Activated naive CD4-positive, alpha-beta T cell treated with anti-CD3 and anti-CD28 coated beads, Interleukin-2, amount 50 U/mL, for 24 hours (primary cell): ENCODE measurements at regions not wholly inside any gene's neighbourhood (a gene's known extent, or its start where the extent isn't known, plus 50 kb on each side); places are given as distances from the start of the nearest gene placed in this dataset.
"Not testable (repeated sequence)": the region's sequence is repeated elsewhere in the genome, so short reads cannot be mapped to it uniquely, and the experiment has no call there.

Experiments used
- H3K27ac Mint-ChIP-seq: one replicate; pipeline ENCODE4 v1.8.0; 2021; ENCODE audit warnings: mild to moderate bottlenecking, mixed read lengths
- H3K27me3 Mint-ChIP-seq: one replicate; pipeline ENCODE4 v1.8.0; 2021; ENCODE audit warnings: mixed read lengths
- H3K36me3 Mint-ChIP-seq: one replicate; pipeline ENCODE4 v1.8.0; 2021; ENCODE audit warnings: mixed read lengths
- H3K4me1 Mint-ChIP-seq: one replicate; pipeline ENCODE4 v1.8.0; 2021; ENCODE audit warnings: mixed read lengths
- H3K4me3 Mint-ChIP-seq: one replicate; pipeline ENCODE4 v1.8.0; 2021; ENCODE audit warnings: mild to moderate bottlenecking, mixed read lengths
- H3K9me3 Mint-ChIP-seq: one replicate; pipeline ENCODE4 v1.8.0; 2021; ENCODE audit warnings: mixed read lengths

DNA sequence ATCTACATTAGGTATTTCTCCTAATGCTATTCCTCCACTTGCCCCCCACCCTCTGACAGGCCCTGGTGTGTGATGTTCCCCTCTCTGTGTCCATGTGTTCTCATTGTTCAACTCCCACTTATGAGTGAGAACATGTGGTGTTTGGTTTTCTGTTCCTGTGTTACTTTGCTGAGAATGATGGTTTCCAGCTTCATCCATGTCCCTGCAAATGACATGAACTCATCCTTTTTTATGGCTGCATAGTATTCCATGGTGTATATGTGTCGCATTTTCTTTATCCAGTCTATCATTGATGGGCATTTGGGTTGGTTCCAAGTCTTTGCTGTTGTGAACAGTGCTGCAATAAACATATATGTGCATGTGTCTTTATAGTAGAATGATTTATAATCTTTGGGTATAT lies 50.6 kb upstream of the GRHL3 start:
- not testable (repeated sequence) for H3K9me3 Mint-ChIP-seq, H3K4me3 Mint-ChIP-seq, H3K27me3 Mint-ChIP-seq, H3K36me3 Mint-ChIP-seq, H3K4me1 Mint-ChIP-seq
- peak overlapping the region; percentile 32 for H3K27ac Mint-ChIP-seq

DNA sequence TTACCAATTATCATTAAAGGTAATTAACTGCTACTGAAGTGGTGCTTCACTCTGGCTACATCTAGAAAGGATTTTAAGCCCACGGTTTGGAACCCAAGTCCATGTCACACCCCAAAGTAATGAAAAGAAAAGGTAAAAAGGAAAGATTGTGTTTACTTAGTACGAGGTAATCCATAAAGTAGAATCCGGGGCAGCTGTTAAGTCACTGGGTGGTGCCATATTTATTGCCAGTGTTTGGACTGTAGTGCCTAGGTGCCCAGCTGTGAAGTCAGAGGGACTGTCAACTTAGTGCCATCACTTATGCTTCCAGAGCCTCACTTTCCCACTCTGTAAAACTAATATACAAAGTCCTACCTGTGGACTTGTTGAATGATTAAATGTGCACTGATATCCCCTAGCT lies 52.2 kb upstream of the GRHL3 start:
- H3K36me3 Mint-ChIP-seq = no peaks in the 10 kb centered on the region

DNA sequence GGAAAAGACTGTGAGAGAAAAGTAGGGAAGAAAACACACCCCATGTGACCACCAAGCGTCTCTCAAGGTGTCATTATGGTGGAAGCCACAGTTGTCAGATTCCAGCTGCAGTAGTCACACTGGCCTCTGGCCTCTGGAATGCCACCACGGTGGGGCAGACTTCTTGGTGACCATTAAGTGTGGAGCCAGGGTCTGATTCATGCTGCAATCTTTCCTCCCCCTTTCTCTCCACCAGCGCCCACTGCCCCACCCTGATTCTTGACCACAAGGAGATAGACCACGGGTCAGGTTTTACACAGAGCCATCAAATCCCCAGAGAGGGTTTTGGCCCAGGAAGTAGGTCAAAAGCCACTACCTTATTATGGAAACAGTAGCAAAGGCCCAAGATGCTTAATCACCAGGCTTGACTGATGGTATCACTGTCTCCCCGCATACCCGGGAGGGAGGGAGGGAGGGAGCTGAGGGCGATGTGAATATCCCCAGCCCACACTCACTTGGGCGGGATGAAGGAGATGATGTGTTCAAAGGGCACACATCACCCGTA lies 52.7 kb upstream of the GRHL3 start:
- H3K27ac Mint-ChIP-seq = no peak overlapping the region
- no peaks in the 10 kb centered on the region for H3K4me1 Mint-ChIP-seq
- H3K36me3 Mint-ChIP-seq = no peaks in the 10 kb centered on the region
- no peaks in the 10 kb centered on the region for H3K9me3 Mint-ChIP-seq
- H3K4me3 Mint-ChIP-seq = no peak overlapping the region
- peaks cover 4% of the 10 kb centered on the region for H3K27me3 Mint-ChIP-seq

More for the DNA sequence above, 52.2 kb upstream of the GRHL3 start:
- Mint-ChIP-seq H3K4me3 (no peak overlapping the region), H3K27me3 (peaks cover 4% of the 10 kb centered on the region), H3K4me1 (no peaks in the 10 kb centered on the region), H3K27ac (no peak overlapping the region), H3K9me3 (no peaks in the 10 kb centered on the region)

DNA sequence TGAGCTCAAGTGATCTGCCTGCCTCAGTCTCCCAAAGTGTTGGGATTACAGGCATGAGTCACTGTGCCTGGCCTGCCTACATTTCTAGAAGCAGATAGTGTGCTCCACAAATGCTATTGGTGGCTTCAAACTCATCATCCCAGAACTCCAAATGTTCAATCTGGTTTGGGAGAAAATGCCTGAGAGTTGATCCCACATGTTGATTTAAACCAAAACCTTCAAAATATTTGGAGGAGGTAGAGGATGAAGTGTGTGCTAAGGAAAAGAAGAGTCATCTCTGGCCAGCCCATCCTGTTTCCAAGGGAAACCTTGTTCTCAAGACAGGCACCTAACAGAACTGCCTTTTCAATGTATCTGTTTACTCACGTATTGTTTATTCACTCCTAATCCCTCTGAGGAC lies 55.4 kb upstream of the GRHL3 start:
- H3K4me3 Mint-ChIP-seq = no peak overlapping the region
- H3K9me3 Mint-ChIP-seq = no peaks in the 10 kb centered on the region
- no peak overlapping the region for H3K27ac Mint-ChIP-seq
- peaks cover 3% of the 10 kb centered on the region for H3K27me3 Mint-ChIP-seq
- H3K36me3 Mint-ChIP-seq = no peaks in the 10 kb centered on the region
- no peaks in the 10 kb centered on the region for H3K4me1 Mint-ChIP-seq

DNA sequence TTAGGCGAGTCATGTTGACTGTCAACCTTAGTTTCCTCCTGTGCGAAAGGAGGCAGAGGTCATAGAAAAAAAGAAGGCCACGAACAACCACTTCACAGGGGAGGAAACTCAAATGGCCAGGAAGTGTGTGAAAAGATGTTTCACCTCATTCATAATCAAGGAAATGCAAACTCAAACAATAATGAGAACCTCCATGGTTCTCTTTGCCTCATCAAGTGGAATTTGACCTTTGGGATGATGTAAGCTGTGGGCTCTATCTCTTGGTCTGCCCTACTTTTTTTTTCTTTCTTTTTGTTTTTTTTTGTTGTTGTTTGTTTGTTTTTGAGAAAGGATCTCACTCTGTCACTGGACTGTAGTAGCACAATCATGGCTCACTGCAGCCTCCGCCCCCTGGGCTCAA lies 55.9 kb upstream of the GRHL3 start:
- no peaks in the 10 kb centered on the region for H3K4me1 Mint-ChIP-seq
- no peak overlapping the region for H3K27ac Mint-ChIP-seq

DNA sequence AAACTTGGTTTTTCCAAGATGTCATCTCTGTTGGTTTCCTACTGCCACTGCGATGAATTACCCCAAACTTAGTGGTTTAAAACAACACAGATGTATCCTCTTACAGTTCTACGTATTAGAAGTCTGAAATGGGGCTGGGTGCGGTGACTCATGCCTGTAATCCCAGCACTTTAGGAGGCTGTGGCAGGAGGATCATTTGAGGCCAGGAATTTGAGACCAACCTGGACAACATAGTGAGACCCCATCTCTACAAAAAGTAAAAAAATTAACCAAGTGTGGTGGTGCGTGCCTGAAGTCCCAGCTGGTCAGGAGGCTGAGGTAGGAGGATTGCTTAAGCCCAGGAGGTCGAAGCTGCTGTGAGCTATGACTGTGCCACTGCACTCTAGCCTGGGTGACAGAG lies 57.2 kb upstream of the GRHL3 start:
- Mint-ChIP-seq H3K4me1 (no peaks in the 10 kb centered on the region), H3K27ac (no peak overlapping the region), H3K9me3 (no peaks in the 10 kb centered on the region), H3K36me3 (no peaks in the 10 kb centered on the region), H3K4me3 (no peak overlapping the region), H3K27me3 (peaks cover 3% of the 10 kb centered on the region)

More for the DNA sequence above, 55.9 kb upstream of the GRHL3 start:
- Mint-ChIP-seq H3K9me3 (no peaks in the 10 kb centered on the region), H3K4me3 (no peak overlapping the region), H3K27me3 (peaks cover 3% of the 10 kb centered on the region), H3K36me3 (no peaks in the 10 kb centered on the region)

DNA sequence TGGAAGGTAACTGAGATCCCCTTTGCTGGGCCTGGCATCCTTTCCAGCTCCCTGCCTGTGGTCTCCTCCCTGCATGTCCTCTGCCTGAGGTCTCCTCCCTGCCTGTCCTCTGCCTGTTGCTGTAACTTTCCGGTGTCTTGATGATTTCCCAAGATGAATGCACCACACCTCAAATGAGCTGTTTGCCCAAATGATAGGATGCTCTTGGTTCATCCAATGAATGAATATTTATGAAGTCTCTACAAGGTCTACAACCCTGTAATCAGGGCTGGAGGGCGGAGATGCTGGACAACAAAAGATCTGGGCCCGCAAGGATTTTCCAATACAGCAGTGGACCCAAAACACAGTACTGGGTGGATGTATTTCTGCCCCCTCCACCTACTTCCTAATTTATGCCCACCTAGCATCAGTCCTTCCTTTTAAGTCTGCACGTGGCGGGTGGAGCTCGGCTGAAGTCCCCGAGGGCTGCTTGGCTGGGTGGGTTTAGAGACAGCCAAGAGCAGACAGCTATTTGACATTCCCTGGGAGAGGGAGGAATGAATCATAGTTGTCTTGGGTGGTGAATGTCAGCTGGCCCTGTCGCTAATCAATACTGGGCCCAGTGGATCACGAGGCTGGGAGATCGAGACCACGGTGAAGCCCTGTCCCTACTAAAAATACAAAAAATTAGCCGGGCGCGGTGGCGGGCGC lies 60.3 kb upstream of the GRHL3 start:
- Mint-ChIP-seq H3K36me3 (no peaks in the 10 kb centered on the region), H3K9me3 (no peaks in the 10 kb centered on the region), H3K4me1 (no peaks in the 10 kb centered on the region), H3K4me3 (no peak overlapping the region), H3K27ac (no peak overlapping the region), H3K27me3 (peaks cover 3% of the 10 kb centered on the region)

DNA sequence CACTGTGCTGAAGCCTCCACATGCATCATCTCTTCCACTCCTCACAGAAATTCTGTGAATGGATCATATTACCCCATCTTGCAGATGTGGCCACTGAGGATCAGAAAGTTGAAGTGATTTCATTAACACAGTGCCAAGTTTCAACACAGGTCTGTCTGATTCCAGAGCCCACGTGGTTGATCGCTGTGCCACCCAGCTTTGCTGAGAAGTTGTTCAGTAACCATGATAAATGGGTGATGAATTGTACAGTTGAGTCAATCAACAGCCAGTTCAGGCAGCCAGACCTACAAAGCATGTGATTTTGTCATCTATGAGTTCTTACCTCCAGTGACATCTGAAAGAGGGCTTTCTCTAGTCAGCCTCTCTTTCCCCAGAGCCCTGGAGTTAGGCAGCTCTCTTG lies 61.8 kb upstream of the GRHL3 start:
- Mint-ChIP-seq H3K27me3 (peaks cover 2% of the 10 kb centered on the region), H3K4me1 (no peaks in the 10 kb centered on the region), H3K27ac (no peak overlapping the region), H3K9me3 (no peaks in the 10 kb centered on the region), H3K4me3 (no peak overlapping the region), H3K36me3 (no peaks in the 10 kb centered on the region)

DNA sequence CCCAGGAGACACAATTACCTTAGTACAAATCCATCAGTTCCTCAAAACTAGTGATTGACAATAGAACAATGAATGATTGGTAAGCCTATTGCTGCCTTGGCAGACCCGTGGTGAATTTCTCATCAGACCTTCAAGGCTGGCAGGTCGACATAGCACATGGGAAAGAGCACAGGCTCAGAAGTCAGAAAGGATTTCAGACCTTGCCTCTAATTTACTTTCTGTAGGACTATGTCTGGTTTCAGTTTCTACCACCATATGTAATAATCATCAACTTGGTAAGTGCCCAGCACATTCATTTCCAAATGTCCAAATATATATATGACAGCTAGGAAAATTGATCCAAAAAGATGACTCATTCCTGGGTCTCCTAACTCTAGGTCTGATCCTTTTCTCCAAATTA lies 62.5 kb upstream of the GRHL3 start:
- Mint-ChIP-seq H3K4me3 (no peak overlapping the region), H3K27ac (no peak overlapping the region), H3K9me3 (no peaks in the 10 kb centered on the region), H3K4me1 (no peaks in the 10 kb centered on the region), H3K36me3 (no peaks in the 10 kb centered on the region), H3K27me3 (peaks cover 2% of the 10 kb centered on the region)

DNA sequence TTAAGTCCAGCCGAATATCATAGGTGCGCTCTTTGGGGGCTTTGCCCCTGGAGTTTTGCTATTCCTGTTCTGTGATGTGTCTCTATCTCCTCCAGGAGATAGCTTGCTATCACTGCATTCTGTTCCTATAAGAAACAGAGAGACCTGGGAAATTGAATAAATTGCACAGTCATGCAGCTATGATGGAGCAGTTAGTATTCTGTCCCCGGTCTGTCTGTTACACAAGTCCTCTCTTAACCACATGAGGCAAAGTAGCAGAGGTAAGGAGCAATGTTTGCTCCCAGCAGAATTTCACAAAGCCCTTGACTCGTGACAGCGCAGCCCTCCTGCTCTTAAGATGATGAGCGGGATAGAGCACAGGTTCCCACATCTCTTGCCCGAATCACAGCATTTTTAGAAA lies 63.9 kb upstream of the GRHL3 start:
- H3K36me3 Mint-ChIP-seq = no peaks in the 10 kb centered on the region
- H3K27ac Mint-ChIP-seq = no peak overlapping the region
- no peaks in the 10 kb centered on the region for H3K9me3 Mint-ChIP-seq
- no peak overlapping the region for H3K4me3 Mint-ChIP-seq
- peaks cover 2% of the 10 kb centered on the region for H3K27me3 Mint-ChIP-seq
- H3K4me1 Mint-ChIP-seq = no peaks in the 10 kb centered on the region

DNA sequence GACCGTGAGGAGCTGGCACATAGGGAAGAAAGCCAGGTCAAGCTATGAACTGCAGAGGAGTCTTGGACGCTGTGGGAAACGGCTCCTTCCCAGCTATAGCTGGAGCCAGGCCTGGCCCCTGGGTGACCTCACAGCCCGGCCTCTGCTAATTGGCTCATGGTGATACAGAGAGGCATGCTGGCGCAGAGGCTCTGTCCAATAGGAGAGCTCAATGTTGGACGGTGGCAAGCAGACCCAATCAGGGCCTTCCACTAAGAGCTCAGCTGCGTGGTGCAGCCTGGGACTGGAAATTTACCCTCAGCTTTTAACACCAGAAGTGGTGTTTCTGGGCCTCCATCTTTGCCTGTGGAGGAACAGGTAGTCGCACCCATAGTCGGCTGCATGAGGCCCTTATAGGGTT lies 64.4 kb upstream of the GRHL3 start:
- Mint-ChIP-seq H3K27ac (no peak overlapping the region), H3K36me3 (no peaks in the 10 kb centered on the region), H3K4me1 (no peaks in the 10 kb centered on the region), H3K4me3 (no peak overlapping the region), H3K9me3 (no peaks in the 10 kb centered on the region), H3K27me3 (no peaks in the 10 kb centered on the region)

DNA sequence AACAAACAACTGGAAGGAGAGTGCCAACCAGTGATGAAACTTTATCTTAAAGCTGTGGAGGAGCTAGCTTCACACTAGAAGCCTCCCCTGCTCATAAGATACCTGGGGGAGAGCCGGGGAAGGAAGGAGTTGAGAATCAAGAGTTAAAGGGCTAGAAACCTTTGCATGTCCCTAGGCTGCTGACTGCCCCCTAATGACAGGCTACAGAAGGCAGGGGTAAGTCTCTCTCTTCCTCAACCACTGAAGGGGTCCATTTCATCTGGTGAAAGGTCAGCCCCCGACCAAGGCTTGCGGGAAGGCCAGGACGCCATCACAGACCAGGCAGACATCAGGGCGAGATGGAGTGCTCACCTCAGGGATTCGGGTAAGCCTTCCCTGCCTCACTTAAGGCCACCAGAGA lies 65.6 kb upstream of the GRHL3 start:
- Mint-ChIP-seq H3K4me3 (no peak overlapping the region), H3K36me3 (no peaks in the 10 kb centered on the region), H3K9me3 (no peaks in the 10 kb centered on the region), H3K27ac (no peak overlapping the region), H3K4me1 (no peaks in the 10 kb centered on the region), H3K27me3 (no peaks in the 10 kb centered on the region)

DNA sequence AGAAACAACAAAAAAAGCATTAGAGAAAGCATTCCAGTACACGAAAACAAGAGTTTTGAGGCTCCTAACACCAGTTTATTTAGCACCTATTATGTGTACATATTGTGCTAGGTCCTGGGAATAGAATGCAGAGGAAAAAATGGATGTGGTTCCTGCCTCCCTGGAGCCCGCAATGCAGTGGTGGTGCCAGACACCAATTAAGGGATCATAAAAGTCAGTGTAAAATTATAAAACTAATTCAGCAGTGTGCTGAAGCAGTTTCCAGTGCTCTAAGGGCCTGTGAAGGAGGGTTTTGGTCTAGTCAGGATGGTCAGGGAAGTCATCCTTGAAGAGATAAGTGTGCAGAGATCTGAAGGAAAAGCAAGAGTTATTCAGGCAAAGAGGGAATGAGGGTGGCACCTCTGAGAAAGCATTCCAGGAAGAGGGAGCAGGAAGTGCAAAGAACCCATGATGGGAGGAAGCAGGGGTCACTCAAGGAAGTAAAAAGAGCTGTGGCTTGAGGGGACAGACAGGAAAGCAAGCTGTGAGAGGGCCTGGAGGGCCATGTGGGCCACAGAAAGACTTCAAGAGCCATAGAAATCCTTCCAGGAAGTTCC lies 65.2 kb upstream of the IFNLR1 start:
- Mint-ChIP-seq H3K4me1 (no peaks in the 10 kb centered on the region), H3K27ac (no peak overlapping the region), H3K4me3 (no peak overlapping the region), H3K36me3 (no peaks in the 10 kb centered on the region), H3K27me3 (no peaks in the 10 kb centered on the region), H3K9me3 (no peaks in the 10 kb centered on the region)

DNA sequence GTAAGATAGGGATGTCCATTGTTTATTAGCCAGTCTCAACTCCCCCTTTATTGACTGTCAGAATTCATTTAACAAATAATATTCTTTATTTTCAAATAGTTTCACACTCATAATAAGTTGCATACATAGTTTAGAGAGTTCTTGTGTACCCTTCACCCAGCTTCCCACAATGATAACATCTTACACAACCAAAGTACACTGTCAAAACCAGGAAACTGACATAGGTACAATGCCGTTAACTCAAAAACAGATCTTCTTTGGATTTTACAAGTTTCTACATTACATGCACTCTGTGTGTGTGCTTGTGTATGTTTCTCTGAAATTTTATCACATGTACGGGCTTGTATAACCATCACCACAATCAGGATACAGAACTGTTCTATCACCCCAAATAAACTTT lies 64.4 kb upstream of the IFNLR1 start:
- no peaks in the 10 kb centered on the region for H3K9me3 Mint-ChIP-seq
- H3K4me1 Mint-ChIP-seq = no peaks in the 10 kb centered on the region
- no peak overlapping the region for H3K27ac Mint-ChIP-seq
- H3K4me3 Mint-ChIP-seq = no peak overlapping the region
- H3K27me3 Mint-ChIP-seq = no peaks in the 10 kb centered on the region
- H3K36me3 Mint-ChIP-seq = no peaks in the 10 kb centered on the region

DNA sequence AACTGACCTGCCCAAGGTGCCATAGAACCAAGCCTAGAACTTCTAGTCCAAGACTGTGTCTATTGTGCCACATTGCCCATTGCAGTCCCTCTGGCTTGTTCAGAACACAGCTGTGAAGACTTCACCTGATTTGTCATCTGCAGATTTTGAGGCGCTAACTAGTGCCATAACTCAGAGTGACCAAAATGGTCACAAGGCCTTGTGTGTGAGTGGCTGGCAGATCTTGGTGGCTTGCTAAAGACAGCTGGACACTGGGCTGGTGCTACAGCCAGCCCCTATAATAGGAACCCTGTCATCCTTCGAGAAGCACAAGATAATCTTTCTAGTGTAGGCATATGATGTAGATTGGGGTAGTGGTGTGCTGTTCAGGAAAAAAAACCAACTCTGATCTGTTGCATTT lies 63.7 kb upstream of the IFNLR1 start:
- Mint-ChIP-seq H3K27ac (no peak overlapping the region), H3K27me3 (no peaks in the 10 kb centered on the region), H3K36me3 (no peaks in the 10 kb centered on the region), H3K9me3 (no peaks in the 10 kb centered on the region), H3K4me1 (no peaks in the 10 kb centered on the region), H3K4me3 (no peak overlapping the region)

DNA sequence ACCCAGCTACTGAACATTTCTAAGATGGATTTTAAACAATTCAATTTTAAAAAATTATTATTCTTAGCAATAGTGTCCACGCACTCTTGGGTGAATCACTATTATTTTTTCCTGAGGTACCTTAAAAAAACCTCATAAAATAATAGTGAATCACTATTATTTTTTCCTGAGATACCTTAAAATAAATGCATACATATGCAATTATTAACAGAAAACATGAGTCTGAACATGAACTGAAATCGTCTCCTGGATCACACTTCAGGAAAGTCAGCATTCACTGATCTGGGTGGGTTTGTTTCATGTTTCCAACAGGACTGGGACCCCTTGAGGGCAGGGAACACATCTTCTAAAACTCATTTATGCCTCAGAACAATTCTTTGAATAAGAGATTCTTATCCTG lies 63.1 kb upstream of the IFNLR1 start:
- Mint-ChIP-seq H3K36me3 (no peaks in the 10 kb centered on the region), H3K27me3 (no peaks in the 10 kb centered on the region), H3K4me3 (no peak overlapping the region), H3K9me3 (no peaks in the 10 kb centered on the region), H3K27ac (no peak overlapping the region), H3K4me1 (no peaks in the 10 kb centered on the region)

DNA sequence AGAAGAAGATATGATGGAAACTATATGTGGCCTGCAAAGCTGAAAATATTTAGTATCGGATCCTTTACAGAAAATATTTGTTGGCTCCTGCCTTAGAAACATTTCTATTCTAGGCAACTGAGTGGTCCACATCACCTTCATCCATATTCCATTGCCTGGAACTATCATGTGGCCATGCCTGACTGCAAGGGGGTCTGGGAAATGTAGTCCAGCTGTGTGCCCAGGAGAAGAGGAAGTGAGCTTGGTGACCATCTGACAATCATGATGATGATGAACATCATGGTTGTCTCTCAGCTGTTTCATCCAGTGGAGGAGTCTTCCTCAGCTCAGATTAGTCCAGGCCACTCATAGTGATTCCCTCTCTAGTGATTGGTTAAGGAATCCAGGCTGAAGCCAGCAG lies 61.8 kb upstream of the IFNLR1 start:
- Mint-ChIP-seq H3K36me3 (no peaks in the 10 kb centered on the region), H3K4me1 (no peaks in the 10 kb centered on the region), H3K9me3 (no peaks in the 10 kb centered on the region), H3K27me3 (no peaks in the 10 kb centered on the region), H3K27ac (no peak overlapping the region), H3K4me3 (no peak overlapping the region)
